Endothelial cell of umbilical vein (primary cell): ENCODE measurements at regions not wholly inside any gene's neighbourhood (a gene's known extent, or its start where the extent isn't known, plus 50 kb on each side); places are given as distances from the start of the nearest gene placed in this dataset.

Experiments used
- BruUV-seq: library from RNA; stranded (reverse); fragments of 400-500 nt; replicated peaks from 2 replicates; lab custom pipeline; 2021; lab: Mats Ljungman, UMichigan
- CTCF ChIA-PET: fragments of 300-600, 350-600 bp; sonication (Branson Sonifier 250); formaldehyde crosslinking; loops from one replicate; lab custom pipeline; 2021; ENCODE audit warnings: antibody characterized with exemption, inconsistent platforms; lab: Charles Lee
- POLR2A ChIA-PET: fragments of 300-600, 350-600 bp; sonication (Branson Sonifier 250); formaldehyde crosslinking; loops from one replicate; lab custom pipeline; 2021; ENCODE audit warnings: antibody characterized with exemption, inconsistent platforms; lab: Charles Lee
- DNase-seq: peaks from one replicate; pipeline ENCODE4 v3.0.0-alpha.2; 2011; ENCODE audit warnings: low read depth, low spot score
- FAIRE-seq: peaks from 2 replicates; lab custom pipeline; 2011; peaks lifted over from hg19 to GRCh38; lab: Jason Lieb, UNC
- H2AFZ ChIP-seq: 2 replicates; pipeline ENCODE4 v1.6.0; 2012; ENCODE audit warnings: low read depth, low read length, control low read depth, inconsistent platforms
- H3K27ac ChIP-seq: 2 replicates; pipeline ENCODE4 v1.5.1; 2011; ENCODE audit warnings: low read depth, mild to moderate bottlenecking, control low read depth, low read length, moderate library complexity; ENCODE audit not compliant: insufficient read depth
- H3K27me3 ChIP-seq, 2 experiments: 2 replicates each; pipeline versions ENCODE4 v1.6.0 to v1.6.1; 2011; ENCODE audit warnings: low read length in 2 of 2, mixed read lengths in 1 of 2; ENCODE audit not compliant: control insufficient read depth in 2 of 2, insufficient read depth in 2 of 2
- H3K36me3 ChIP-seq, 2 experiments: 2 replicates in 1 of 2; 3 replicates in 1 of 2; pipeline ENCODE4 v1.5.1; 2011; ENCODE audit warnings: low read length in 2 of 2, mild to moderate bottlenecking in 1 of 2, moderate library complexity in 1 of 2; ENCODE audit not compliant: control insufficient read depth in 2 of 2, insufficient read depth in 2 of 2; ENCODE audit errors: extremely low read depth in 1 of 2
- H3K4me1 ChIP-seq: 3 replicates; pipeline ENCODE4 v1.5.1; 2011; ENCODE audit warnings: mild to moderate bottlenecking, low read length; ENCODE audit not compliant: control insufficient read depth, insufficient read depth; ENCODE audit errors: extremely low read depth
- H3K4me2 ChIP-seq: 2 replicates; pipeline ENCODE4 v1.6.1; 2011; ENCODE audit warnings: low read length, control low read depth, mixed read lengths; ENCODE audit not compliant: insufficient read depth
- H3K4me3 ChIP-seq, 3 experiments: fragments of 200-600 bp in 1 of 3; sonication (generic), shearing (Covaris generic) in 1 of 3; replicated peaks in 1 of 3; 2 replicates each; pipeline ENCODE4 v1.5.1; 2011 to 2016; ENCODE audit warnings: control low read depth in 3 of 3, low read length in 3 of 3, mild to moderate bottlenecking in 2 of 3, inconsistent platforms in 1 of 3, low read depth in 1 of 3, moderate library complexity in 1 of 3; ENCODE audit not compliant: insufficient read depth in 1 of 3
- H3K79me2 ChIP-seq: 2 replicates; pipeline ENCODE4 v1.6.0; 2012; ENCODE audit warnings: low read length, inconsistent platforms; ENCODE audit not compliant: control insufficient read depth, insufficient read depth
- H3K9ac ChIP-seq: replicated peaks from 2 replicates; pipeline ENCODE3; 2011; ENCODE audit warnings: low read length, control low read depth; ENCODE audit not compliant: insufficient read depth; ENCODE audit errors: extremely low read depth
- H3K9me1 ChIP-seq: replicated peaks from 3 replicates; pipeline ENCODE4 v1.6.0; 2011; ENCODE audit warnings: mild to moderate bottlenecking, low read length; ENCODE audit not compliant: control insufficient read depth, insufficient read depth; ENCODE audit errors: extremely low read depth
- H3K9me3 ChIP-seq: replicated peaks from 2 replicates; pipeline ENCODE4 v1.5.1; 2012; ENCODE audit warnings: low read length, inconsistent platforms; ENCODE audit not compliant: control insufficient read depth, insufficient read depth
- H4K20me1 ChIP-seq: replicated peaks from 2 replicates; pipeline ENCODE3; 2011; ENCODE audit warnings: mild to moderate bottlenecking, low read length; ENCODE audit not compliant: control insufficient read depth, insufficient read depth; ENCODE audit errors: extremely low read depth
- EZH2 ChIP-seq: IDR thresholded peaks from 2 replicates; pipeline ENCODE4 v1.6.1; 2012; ENCODE audit warnings: borderline replicate concordance, low read depth, mild to moderate bottlenecking, moderate library complexity, low read length, inconsistent platforms; ENCODE audit not compliant: severe bottlenecking
- FOS ChIP-seq: IDR thresholded peaks from 2 replicates; pipeline ENCODE4 v1.6.1; 2011; ENCODE audit warnings: mild to moderate bottlenecking, low read length, moderate library complexity, borderline replicate concordance; ENCODE audit not compliant: insufficient read depth
- GATA2 ChIP-seq: IDR thresholded peaks from 2 replicates; pipeline ENCODE4 v1.7.0; 2011; ENCODE audit warnings: low read depth, mild to moderate bottlenecking, moderate library complexity, mixed read lengths, low read length; ENCODE audit not compliant: insufficient read length, insufficient read depth
- JUN ChIP-seq: IDR thresholded peaks from 2 replicates; pipeline ENCODE4 v1.6.1; 2011; ENCODE audit warnings: borderline replicate concordance, low read depth; ENCODE audit not compliant: insufficient read length, insufficient read depth
- MYC ChIP-seq: IDR thresholded peaks from one replicate; pipeline ENCODE4 v1.6.1; 2011; ENCODE audit warnings: mild to moderate bottlenecking, low read depth, low read length
- dilution Hi-C: fragments of 300-500 bp; cut with MboI; formaldehyde crosslinking; loops from one replicate; pipeline ENCODE4 v1.15.0; 2019; ENCODE audit warnings: low sequenced_read_pairs; ENCODE audit not compliant: extremely low pct_ligation_motif_present
- intact Hi-C: fragments of 100-400 bp; cut with micrococcal nuclease; formaldehyde crosslinking; loops from one replicate; pipeline ENCODE4 v1.10.0; 2022

GRCh38 chr17:74019860-74020259 is 183.6 kb upstream of the RPL38 start:
- H3K36me3 ChIP-seq, result no peaks in the 10 kb centered on the region
- CTCF ChIA-PET, result no interaction called here

GRCh38 chr17:74020522-74020921 is 183.0 kb upstream of the RPL38 start:
- no peak for DNase-seq
- Histone ChIP-seq H3K36me3 (no peaks in the 10 kb centered on the region), H3K27me3 (no peaks in the 10 kb centered on the region), H3K4me1 (no peaks in the 10 kb centered on the region), H3K9me1 (no peaks in the 10 kb centered on the region), H3K9me3 (no peaks in the 10 kb centered on the region), H3K9ac (no peak overlapping the region), H3K79me2 (no peaks in the 10 kb centered on the region), H3K4me2 (no peak overlapping the region), H3K27ac (no peak overlapping the region), H2AFZ (no peak overlapping the region), H3K4me3 (no peak overlapping the region), H4K20me1 (no peaks in the 10 kb centered on the region)
- no TSS peak for BruUV-seq
- intact Hi-C loops (no loop called here), dilution Hi-C loops (no loop called here)
- POLR2A ChIA-PET, result no interaction called here
- FAIRE-seq, result no peak
- TF ChIP-seq MYC, result no peak
- no peak for TF ChIP-seq FOS
- no peak for TF ChIP-seq EZH2
- TF ChIP-seq GATA2, result no peak
- TF ChIP-seq JUN, result no peak
- CTCF ChIA-PET, result no interaction called here

More at GRCh38 chr17:74019860-74020259, 183.6 kb upstream of the RPL38 start:
- H3K27ac ChIP-seq, result no peak overlapping the region
- dilution Hi-C loops (no loop called here), intact Hi-C loops (no loop called here)
- no peak for DNase-seq
- no peak for FAIRE-seq
- H3K4me1 ChIP-seq, result no peaks in the 10 kb centered on the region
- no peaks in the 10 kb centered on the region for H3K79me2 ChIP-seq
- no peak overlapping the region for H2AFZ ChIP-seq
- H3K9ac ChIP-seq, result no peak overlapping the region
- H4K20me1 ChIP-seq, result no peaks in the 10 kb centered on the region
- H3K4me2 ChIP-seq, result no peak overlapping the region
- H3K4me3 ChIP-seq, result no peak overlapping the region
- H3K9me3 ChIP-seq, result no peaks in the 10 kb centered on the region
- TF ChIP-seq EZH2, result no peak
- BruUV-seq, result no TSS peak
- POLR2A ChIA-PET, result no interaction called here
- H3K9me1 ChIP-seq, result no peaks in the 10 kb centered on the region
- no peaks in the 10 kb centered on the region for H3K27me3 ChIP-seq
